ENCODE measurements at regions not wholly inside any gene's neighbourhood (a gene's known extent, or its start where the extent isn't known, plus 50 kb on each side); places are given as distances from the start of the nearest gene placed in this dataset.

DNA sequence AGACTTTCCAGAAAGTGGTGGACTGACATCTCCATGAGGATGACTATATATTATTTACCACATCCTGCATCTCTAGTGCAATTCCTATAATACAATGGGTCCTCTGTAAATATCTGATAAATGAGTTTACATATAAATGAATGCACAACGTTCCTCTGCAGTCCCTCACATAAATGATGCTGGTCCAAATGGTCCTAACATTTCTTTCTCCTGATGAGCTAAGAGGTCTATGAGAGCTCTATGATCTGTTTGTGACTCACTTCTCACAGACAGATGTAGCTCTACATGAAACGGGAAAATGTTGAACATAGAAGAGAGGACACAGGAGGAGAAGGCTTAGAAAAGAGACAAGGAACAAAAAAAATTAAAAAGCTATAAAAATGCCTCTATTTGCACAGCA, 201.2 kb upstream of the PIK3C3 start:
- Histone ChIP-seq H3K9me3 (ENCODE audit: control insufficient read depth, low read length) (no peaks in the 10 kb centered on the region), H3K9ac (ENCODE audit: low read length) (no peak overlapping the region), H3K4me1 (ENCODE audit: control insufficient read depth, insufficient read depth, low read length) (no peaks in the 10 kb centered on the region), H3K27me3 (replicated peaks; ENCODE audit: control insufficient read depth, insufficient read depth, low read length) (no peaks in the 10 kb centered on the region), H3K4me3 (ENCODE audit: low read length) (no peak overlapping the region), H3K36me3 (ENCODE audit: control insufficient read depth, insufficient read depth, low read length, severe bottlenecking) (no peaks in the 10 kb centered on the region)
- DNase-seq (ENCODE audit: low read depth), result no peak

- Histone ChIP-seq H3K36me3 (ENCODE audit: control insufficient read depth, insufficient read depth, low read length, severe bottlenecking) (no peaks in the 10 kb centered on the region), H3K4me3 (ENCODE audit: low read length) (no peak overlapping the region), H3K27me3 (replicated peaks; ENCODE audit: control insufficient read depth, insufficient read depth, low read length) (no peaks in the 10 kb centered on the region), H3K9ac (ENCODE audit: low read length) (no peak overlapping the region), H3K9me3 (ENCODE audit: control insufficient read depth, low read length) (no peaks in the 10 kb centered on the region), H3K4me1 (ENCODE audit: control insufficient read depth, insufficient read depth, low read length) (no peaks in the 10 kb centered on the region)
- DNase-seq (ENCODE audit: low read depth), result no peak
Observed at GRCh38 chr18:41752826-41753225, 202.2 kb upstream of the PIK3C3 start.

- Histone ChIP-seq H3K36me3 (ENCODE audit: control insufficient read depth, insufficient read depth, low read length, severe bottlenecking) (no peaks in the 10 kb centered on the region), H3K4me1 (ENCODE audit: control insufficient read depth, insufficient read depth, low read length) (no peaks in the 10 kb centered on the region), H3K9ac (ENCODE audit: low read length) (no peak overlapping the region), H3K9me3 (ENCODE audit: control insufficient read depth, low read length) (no peaks in the 10 kb centered on the region), H3K4me3 (ENCODE audit: low read length) (no peak overlapping the region), H3K27me3 (replicated peaks; ENCODE audit: control insufficient read depth, insufficient read depth, low read length) (no peaks in the 10 kb centered on the region)
- DNase-seq (ENCODE audit: low read depth), result no peak
Observed at GRCh38 chr18:41751652-41752051, 203.4 kb upstream of the PIK3C3 start.

DNA sequence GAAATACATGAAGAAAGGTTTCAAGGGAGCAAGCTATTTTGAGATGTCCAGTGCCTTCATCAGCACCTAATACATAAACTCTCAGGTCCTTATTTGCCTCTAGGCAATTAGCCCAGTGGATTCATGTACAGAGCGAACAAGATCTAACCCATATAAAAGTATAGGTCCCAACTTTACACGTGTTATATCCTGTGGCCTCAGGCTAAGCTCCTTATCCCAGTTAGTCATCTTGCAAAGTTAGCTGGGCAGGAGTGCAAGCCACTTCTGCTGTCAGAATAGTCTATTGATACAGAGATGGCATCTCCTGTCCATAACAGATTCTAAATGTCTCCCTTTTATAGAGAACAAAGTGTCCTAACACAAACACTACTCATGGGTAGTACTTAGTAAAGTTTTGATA, 203.9 kb upstream of the PIK3C3 start:
- H3K9me3 ChIP-seq (ENCODE audit: control insufficient read depth, low read length), result no peaks in the 10 kb centered on the region
- no peak overlapping the region for H3K9ac ChIP-seq (ENCODE audit: low read length)
- H3K4me1 ChIP-seq (ENCODE audit: control insufficient read depth, insufficient read depth, low read length), result no peaks in the 10 kb centered on the region
- no peaks in the 10 kb centered on the region for H3K36me3 ChIP-seq (ENCODE audit: control insufficient read depth, insufficient read depth, low read length, severe bottlenecking)
- H3K4me3 ChIP-seq (ENCODE audit: low read length), result no peak overlapping the region
- DNase-seq (ENCODE audit: low read depth), result no peak
- no peaks in the 10 kb centered on the region for H3K27me3 ChIP-seq (replicated peaks; ENCODE audit: control insufficient read depth, insufficient read depth, low read length)

DNA sequence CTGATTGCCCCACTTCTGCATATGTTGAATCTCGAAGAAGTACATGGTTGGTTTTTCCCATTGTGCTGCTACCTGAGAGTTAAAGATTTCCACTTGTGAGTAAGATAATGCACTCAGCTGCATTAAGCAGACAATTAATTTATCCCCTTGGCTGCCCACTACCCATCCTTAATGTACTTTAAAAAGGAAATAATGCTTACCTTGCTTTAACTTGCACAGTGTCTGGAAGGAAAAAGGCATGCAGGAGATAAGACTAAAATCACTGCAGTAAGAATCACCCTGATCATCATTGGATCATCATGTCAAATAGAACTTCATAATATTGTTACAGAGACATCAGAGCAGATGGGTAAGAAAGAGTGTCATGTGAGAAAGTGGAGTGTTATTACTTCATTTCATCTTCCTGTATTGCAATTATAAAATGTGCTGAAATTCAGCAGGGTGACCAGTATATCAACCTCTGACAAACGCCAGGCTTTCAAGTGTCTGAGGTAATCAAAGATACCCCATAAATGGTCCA, 207.3 kb upstream of the PIK3C3 start:
- Histone ChIP-seq H3K36me3 (ENCODE audit: control insufficient read depth, insufficient read depth, low read length, severe bottlenecking) (no peaks in the 10 kb centered on the region), H3K4me1 (ENCODE audit: control insufficient read depth, insufficient read depth, low read length) (no peaks in the 10 kb centered on the region), H3K27me3 (replicated peaks; ENCODE audit: control insufficient read depth, insufficient read depth, low read length) (peaks cover 3% of the 10 kb centered on the region), H3K9ac (ENCODE audit: low read length) (no peak overlapping the region), H3K4me3 (ENCODE audit: low read length) (no peak overlapping the region), H3K9me3 (ENCODE audit: control insufficient read depth, low read length) (no peaks in the 10 kb centered on the region)
- DNase-seq (ENCODE audit: low read depth), result no peak

GRCh38 chr18:41745166-41746049, 209.6 kb upstream of the PIK3C3 start:
- no peak overlapping the region for H3K4me3 ChIP-seq (ENCODE audit: low read length)
- no peaks in the 10 kb centered on the region for H3K36me3 ChIP-seq (ENCODE audit: control insufficient read depth, insufficient read depth, low read length, severe bottlenecking)
- no peak overlapping the region for H3K9ac ChIP-seq (ENCODE audit: low read length)
- peak; percentile 86 for DNase-seq (ENCODE audit: low read depth)
- H3K27me3 ChIP-seq (replicated peaks; ENCODE audit: control insufficient read depth, insufficient read depth, low read length), result peaks cover 3% of the 10 kb centered on the region
- H3K9me3 ChIP-seq (ENCODE audit: control insufficient read depth, low read length), result no peaks in the 10 kb centered on the region
- H3K4me1 ChIP-seq (ENCODE audit: control insufficient read depth, insufficient read depth, low read length), result no peaks in the 10 kb centered on the region

DNA sequence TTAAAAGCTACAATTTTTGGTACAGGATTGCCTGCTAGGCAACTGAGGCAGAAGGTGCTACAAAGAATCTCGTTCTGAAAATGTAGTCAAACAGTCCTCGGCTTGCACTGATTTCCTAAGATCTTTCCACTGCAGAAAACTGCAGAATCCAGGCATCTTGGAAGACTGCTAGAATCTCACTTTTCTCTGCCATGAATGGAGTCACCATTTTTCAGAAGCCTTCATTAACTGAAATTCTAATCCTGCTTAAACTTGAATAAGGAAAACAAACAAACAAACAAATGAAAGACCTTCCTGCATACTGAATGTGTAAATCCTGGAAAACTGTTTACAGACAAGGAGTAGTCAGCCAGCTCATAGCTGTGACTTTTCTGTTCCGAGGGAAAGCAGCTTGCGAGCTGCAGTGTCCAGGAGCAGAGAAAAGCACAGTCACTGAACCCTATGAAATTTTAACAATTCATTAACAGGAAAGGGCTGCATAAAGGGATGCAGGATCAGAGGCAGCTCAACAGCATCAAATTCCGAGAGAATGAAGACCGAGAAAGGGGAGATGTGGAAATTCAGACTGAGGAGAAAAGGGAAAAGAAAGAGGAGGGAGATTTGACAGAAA, 210.5 kb upstream of the PIK3C3 start:
- no peak overlapping the region for H3K4me3 ChIP-seq (ENCODE audit: low read length)
- H3K9me3 ChIP-seq (ENCODE audit: control insufficient read depth, low read length), result no peaks in the 10 kb centered on the region
- no peaks in the 10 kb centered on the region for H3K4me1 ChIP-seq (ENCODE audit: control insufficient read depth, insufficient read depth, low read length)
- H3K27me3 ChIP-seq (replicated peaks; ENCODE audit: control insufficient read depth, insufficient read depth, low read length), result peaks cover 3% of the 10 kb centered on the region
- H3K36me3 ChIP-seq (ENCODE audit: control insufficient read depth, insufficient read depth, low read length, severe bottlenecking), result no peaks in the 10 kb centered on the region
- no peak overlapping the region for H3K9ac ChIP-seq (ENCODE audit: low read length)
- peak; percentile 35 for DNase-seq (ENCODE audit: low read depth)

DNA sequence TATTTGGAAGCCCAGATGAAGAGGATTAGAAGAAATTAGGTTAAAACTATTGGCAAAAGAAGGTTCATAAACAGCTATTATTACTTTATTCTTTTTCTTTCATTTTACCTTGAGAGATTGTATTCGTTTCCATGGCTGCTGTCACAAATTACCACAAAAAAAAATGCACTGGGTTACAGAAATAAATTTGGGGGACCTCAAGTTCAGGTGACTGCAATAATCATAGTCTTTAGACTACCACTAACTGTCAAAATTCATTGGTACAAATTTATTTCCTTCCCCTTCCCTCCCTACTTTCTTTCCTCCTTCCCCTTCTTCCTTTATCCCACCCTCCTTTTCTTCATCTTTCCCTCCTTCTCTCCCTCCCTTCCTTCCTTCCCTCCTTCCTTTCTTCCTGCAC, 217.8 kb upstream of the PIK3C3 start:
- Histone ChIP-seq H3K9me3 (ENCODE audit: control insufficient read depth, low read length) (no peaks in the 10 kb centered on the region), H3K36me3 (ENCODE audit: control insufficient read depth, insufficient read depth, low read length, severe bottlenecking) (no peaks in the 10 kb centered on the region), H3K9ac (ENCODE audit: low read length) (no peak overlapping the region), H3K27me3 (replicated peaks; ENCODE audit: control insufficient read depth, insufficient read depth, low read length) (no peaks in the 10 kb centered on the region), H3K4me3 (ENCODE audit: low read length) (no peak overlapping the region), H3K4me1 (ENCODE audit: control insufficient read depth, insufficient read depth, low read length) (no peaks in the 10 kb centered on the region)
- DNase-seq (ENCODE audit: low read depth), result no peak

- H3K27me3 ChIP-seq (replicated peaks; ENCODE audit: control insufficient read depth, insufficient read depth, low read length), result no peaks in the 10 kb centered on the region
- no peaks in the 10 kb centered on the region for H3K4me1 ChIP-seq (ENCODE audit: control insufficient read depth, insufficient read depth, low read length)
- H3K4me3 ChIP-seq (ENCODE audit: low read length), result no peak overlapping the region
- no peaks in the 10 kb centered on the region for H3K36me3 ChIP-seq (ENCODE audit: control insufficient read depth, insufficient read depth, low read length, severe bottlenecking)
- no peak overlapping the region for H3K9ac ChIP-seq (ENCODE audit: low read length)
- DNase-seq (ENCODE audit: low read depth), result no peak
- no peaks in the 10 kb centered on the region for H3K9me3 ChIP-seq (ENCODE audit: control insufficient read depth, low read length)
Observed at GRCh38 chr18:41734917-41735316, 220.1 kb upstream of the PIK3C3 start.

DNA sequence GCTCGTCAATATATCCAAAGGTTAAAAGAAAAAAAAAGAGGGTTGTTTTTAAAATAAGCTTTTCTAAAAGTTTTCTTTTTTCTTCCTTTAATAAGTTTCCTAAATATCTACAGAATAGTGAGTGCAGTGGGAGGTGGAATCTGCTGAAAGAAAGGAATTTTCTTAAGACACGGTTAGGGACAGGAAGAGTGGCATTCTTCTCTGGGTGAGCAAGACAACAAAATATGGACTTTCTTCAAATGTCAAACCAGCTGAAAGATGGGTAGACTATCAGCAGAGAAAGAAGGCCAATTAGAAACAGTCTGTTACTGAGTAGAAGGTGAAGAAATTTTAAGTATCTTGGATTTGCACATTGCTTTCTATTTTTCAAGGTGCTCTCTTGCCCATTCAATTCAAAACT, 222.7 kb upstream of the PIK3C3 start:
- Histone ChIP-seq H3K27me3 (replicated peaks; ENCODE audit: control insufficient read depth, insufficient read depth, low read length) (no peaks in the 10 kb centered on the region), H3K9me3 (ENCODE audit: control insufficient read depth, low read length) (no peaks in the 10 kb centered on the region), H3K4me1 (ENCODE audit: control insufficient read depth, insufficient read depth, low read length) (no peaks in the 10 kb centered on the region), H3K4me3 (ENCODE audit: low read length) (no peak overlapping the region), H3K36me3 (ENCODE audit: control insufficient read depth, insufficient read depth, low read length, severe bottlenecking) (no peaks in the 10 kb centered on the region), H3K9ac (ENCODE audit: low read length) (no peak overlapping the region)
- DNase-seq (ENCODE audit: low read depth), result no peak

GRCh38 chr18:41731884-41732283, 223.2 kb upstream of the PIK3C3 start:
- Histone ChIP-seq H3K36me3 (ENCODE audit: control insufficient read depth, insufficient read depth, low read length, severe bottlenecking) (no peaks in the 10 kb centered on the region), H3K4me1 (ENCODE audit: control insufficient read depth, insufficient read depth, low read length) (no peaks in the 10 kb centered on the region), H3K9me3 (ENCODE audit: control insufficient read depth, low read length) (no peaks in the 10 kb centered on the region), H3K9ac (ENCODE audit: low read length) (no peak overlapping the region), H3K27me3 (replicated peaks; ENCODE audit: control insufficient read depth, insufficient read depth, low read length) (no peaks in the 10 kb centered on the region), H3K4me3 (ENCODE audit: low read length) (no peak overlapping the region)
- DNase-seq (ENCODE audit: low read depth), result peak; percentile 30
